Esophagus (tissue), 2 donors: ENCODE measurements at regions not wholly inside any gene's neighbourhood (a gene's known extent, or its start where the extent isn't known, plus 50 kb on each side); places are given as distances from the start of the nearest gene placed in this dataset.

Experiments used
- H3K27ac ChIP-seq, 2 donors: one replicate each; pipeline ENCODE4 v1.5.1; 2013; ENCODE audit warnings: low read depth in 2 of 2, mild to moderate bottlenecking in 2 of 2, inconsistent platforms in 1 of 2, low read length in 1 of 2, moderate library complexity in 1 of 2
- H3K27me3 ChIP-seq, 2 donors: one replicate each; pipeline ENCODE4 v1.6.1; 2013; ENCODE audit warnings: low read length in 2 of 2, control low read depth in 1 of 2, mild to moderate bottlenecking in 1 of 2; ENCODE audit not compliant: insufficient read depth in 2 of 2, control insufficient read depth in 1 of 2
- H3K36me3 ChIP-seq, 2 donors: one replicate each; pipeline ENCODE4 v1.6.1; 2013; ENCODE audit warnings: low read length in 1 of 2; ENCODE audit not compliant: control insufficient read depth in 2 of 2, insufficient read depth in 2 of 2
- H3K4me1 ChIP-seq, 2 donors: one replicate each; pipeline ENCODE4 v1.6.1; 2013; ENCODE audit warnings: low read length in 1 of 2; ENCODE audit not compliant: control insufficient read depth in 2 of 2, insufficient read depth in 2 of 2
- H3K4me3 ChIP-seq, 2 donors: one replicate each; pipeline ENCODE4 v1.5.1; 2013; ENCODE audit warnings: low read length in 2 of 2, mild to moderate bottlenecking in 2 of 2, low read depth in 1 of 2, moderate library complexity in 1 of 2
- H3K9me3 ChIP-seq, 2 donors: one replicate each; pipeline ENCODE4 v1.6.1; 2013; ENCODE audit warnings: mild to moderate bottlenecking in 2 of 2, low read depth in 1 of 2, low read length in 1 of 2, moderate library complexity in 1 of 2; ENCODE audit not compliant: control insufficient read depth in 2 of 2, insufficient read depth in 1 of 2
- WGBS, 2 donors: extraction: QIAGEN DNeasy Blood & Tissue Kit; methylation state at CpG; one replicate each; pipeline ENCODE4 v1.1.7; 2013; 5-methylcytosine and 5-hydroxymethylcytosine counted together
- donor health status: healthy with polysubstance abuse.
- donor health status: Bipolar disorder and iron deficiency.

- H3K4me1 ChIP-seq = no peaks in the 10 kb centered on the region
- no peak overlapping the region for H3K27ac ChIP-seq
- whole genome bisulfite sequencing, 2 donors = 76 to 78% methylated on average over 2 of the region's 2 CpGs
- no peaks in the 10 kb centered on the region for H3K36me3 ChIP-seq
- H3K4me3 ChIP-seq = no peak overlapping the region
- peaks cover 0 to 2% of the 10 kb centered on the region in 2 donors for H3K9me3 ChIP-seq
- H3K27me3 ChIP-seq = no peaks in the 10 kb centered on the region
Measured at GRCh38 chr13:104365430-104365829, 1299.2 kb upstream of the SLC10A2 start.

- no peaks in the 10 kb centered on the region for H3K36me3 ChIP-seq
- H3K4me3 ChIP-seq = no peak overlapping the region
- no peaks in the 10 kb centered on the region for H3K4me1 ChIP-seq
- H3K27ac ChIP-seq = no peak overlapping the region
- WGBS, 2 donors = 71 to 73% methylated on average over 9 of the region's 9 CpGs
- peaks cover 0 to 2% of the 10 kb centered on the region in 2 donors for H3K9me3 ChIP-seq
- no peaks in the 10 kb centered on the region for H3K27me3 ChIP-seq
Measured at GRCh38 chr13:104357672-104358354, 1291.6 kb upstream of the SLC10A2 start.

- no peak overlapping the region for H3K27ac ChIP-seq
- no peaks in the 10 kb centered on the region for H3K27me3 ChIP-seq
- H3K4me1 ChIP-seq = no peaks in the 10 kb centered on the region
- H3K9me3 ChIP-seq = no peaks in the 10 kb centered on the region
- 28 to 42% methylated on average over 5 of the region's 5 CpGs for WGBS, 2 donors
- no peaks in the 10 kb centered on the region for H3K36me3 ChIP-seq
- no peak overlapping the region for H3K4me3 ChIP-seq
Measured at GRCh38 chr13:104357174-104357573, 1291.0 kb upstream of the SLC10A2 start.

DNA sequence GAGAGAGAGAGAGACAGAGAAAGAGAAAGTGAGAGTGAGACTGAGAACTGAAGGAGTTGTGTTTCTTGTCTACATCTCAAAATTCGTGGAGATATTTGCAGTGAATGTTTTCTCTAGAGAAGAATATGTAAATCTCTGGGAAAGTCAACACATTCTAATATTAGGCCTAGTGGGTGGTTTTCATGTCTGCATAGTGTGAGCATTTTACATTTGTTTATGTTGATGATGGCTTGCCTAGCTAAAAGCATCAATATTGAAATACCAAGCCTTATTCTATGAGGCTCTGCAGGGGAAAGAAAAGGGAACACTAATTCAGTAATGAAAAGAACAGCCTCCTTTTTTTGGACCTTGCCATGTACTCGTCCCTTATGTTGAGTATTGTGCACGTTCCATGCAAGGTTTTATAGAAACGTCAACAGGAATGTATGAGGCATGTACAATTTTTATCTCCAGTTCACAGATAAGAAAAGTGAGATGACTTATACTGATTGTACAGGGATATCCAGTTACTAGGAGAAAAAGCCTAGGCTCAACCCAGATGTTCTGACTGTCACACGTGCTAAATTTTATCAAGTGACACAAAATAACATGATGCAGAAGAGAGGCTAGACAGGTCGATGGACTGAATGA is 1288.9 kb upstream of the SLC10A2 start:
- no peak overlapping the region for H3K4me3 ChIP-seq
- H3K4me1 ChIP-seq = no peaks in the 10 kb centered on the region
- no peak overlapping the region for H3K27ac ChIP-seq
- H3K27me3 ChIP-seq = no peaks in the 10 kb centered on the region
- H3K36me3 ChIP-seq = no peaks in the 10 kb centered on the region
- H3K9me3 ChIP-seq = no peaks in the 10 kb centered on the region
- WGBS, 2 donors = 75 to 83% methylated on average over 6 of the region's 6 CpGs

DNA sequence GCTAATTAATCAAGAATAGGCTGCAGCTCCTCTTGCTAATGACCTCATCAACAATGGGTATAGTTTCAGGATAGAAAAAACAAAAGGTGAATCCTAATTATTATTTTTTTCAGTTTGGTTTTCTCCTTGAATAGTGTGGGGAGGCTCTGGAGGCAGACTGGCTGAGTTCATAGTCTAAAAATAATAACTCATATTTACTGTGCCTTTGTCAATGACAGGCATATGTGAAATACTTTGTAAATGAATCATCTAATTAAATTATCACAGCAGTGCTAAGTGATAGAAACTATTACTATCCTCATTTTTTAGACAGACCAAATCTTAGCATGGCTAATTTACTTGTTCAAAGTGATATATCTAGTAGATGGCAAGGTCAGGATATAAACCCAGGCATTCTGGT is 1261.0 kb upstream of the SLC10A2 start:
- H3K9me3 ChIP-seq = no peaks in the 10 kb centered on the region
- H3K4me1 ChIP-seq = no peaks in the 10 kb centered on the region
- H3K27me3 ChIP-seq = no peaks in the 10 kb centered on the region
- no peak overlapping the region for H3K27ac ChIP-seq
- H3K36me3 ChIP-seq = no peaks in the 10 kb centered on the region
- no peak overlapping the region for H3K4me3 ChIP-seq

GRCh38 chr13:104326523-104326922 is 1260.3 kb upstream of the SLC10A2 start:
- no peaks in the 10 kb centered on the region for H3K36me3 ChIP-seq
- H3K27me3 ChIP-seq = no peaks in the 10 kb centered on the region
- no peaks in the 10 kb centered on the region for H3K4me1 ChIP-seq
- no peak overlapping the region for H3K27ac ChIP-seq
- no peak overlapping the region for H3K4me3 ChIP-seq
- WGBS, 2 donors = 91 to 92% methylated on average over 6 of the region's 6 CpGs
- no peaks in the 10 kb centered on the region for H3K9me3 ChIP-seq

DNA sequence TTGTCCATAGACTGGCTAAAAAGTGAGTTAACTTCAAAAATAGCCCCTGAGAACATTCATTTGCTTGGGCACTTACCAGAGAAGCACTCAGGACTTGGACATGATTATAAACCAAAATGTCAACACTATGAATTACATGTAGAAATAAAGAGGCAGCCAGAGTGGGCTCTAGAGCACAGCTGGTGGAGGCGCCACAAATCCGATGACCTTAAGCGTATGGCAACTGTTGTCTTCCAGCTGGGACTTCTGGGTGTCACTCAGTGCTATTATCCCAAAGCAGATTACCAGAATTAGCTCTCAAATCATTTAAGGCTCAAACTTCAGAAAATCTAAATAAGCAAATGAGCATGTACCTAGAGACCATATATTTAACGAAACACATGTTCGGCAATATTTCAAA is 1255.5 kb upstream of the SLC10A2 start:
- Histone ChIP-seq H3K9me3 (no peaks in the 10 kb centered on the region), H3K36me3 (no peaks in the 10 kb centered on the region), H3K27ac (no peak overlapping the region), H3K27me3 (no peaks in the 10 kb centered on the region), H3K4me1 (no peaks in the 10 kb centered on the region), H3K4me3 (no peak overlapping the region)
- 96 to 98% methylated on average over 5 of the region's 5 CpGs for WGBS, 2 donors

GRCh38 chr13:104320446-104320845 is 1254.2 kb upstream of the SLC10A2 start:
- Histone ChIP-seq H3K27me3 (no peaks in the 10 kb centered on the region), H3K4me3 (no peak overlapping the region), H3K4me1 (no peaks in the 10 kb centered on the region), H3K9me3 (no peaks in the 10 kb centered on the region), H3K36me3 (no peaks in the 10 kb centered on the region), H3K27ac (no peak overlapping the region)
- WGBS, 2 donors = 77 to 87% methylated on average over 3 of the region's 3 CpGs

DNA sequence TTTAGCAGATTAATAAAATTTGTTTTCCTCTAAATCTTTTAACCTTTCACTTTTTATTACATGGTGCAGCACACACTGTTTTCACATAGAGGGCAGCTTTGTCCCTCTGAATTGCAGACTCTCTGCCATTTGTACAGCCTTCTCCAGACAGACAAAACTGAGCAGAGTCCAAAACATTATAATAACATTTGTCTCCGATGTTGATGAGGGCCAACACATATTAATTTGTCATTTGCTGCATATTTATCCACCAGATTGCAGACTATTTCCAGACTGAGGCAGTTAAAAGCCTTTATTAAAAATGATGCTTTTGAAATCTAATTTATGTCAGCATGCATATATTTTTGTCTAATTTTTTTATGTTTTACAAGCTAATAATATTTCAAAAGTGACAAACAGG is 1251.9 kb upstream of the SLC10A2 start:
- Histone ChIP-seq H3K27ac (no peak overlapping the region), H3K27me3 (no peaks in the 10 kb centered on the region), H3K9me3 (no peaks in the 10 kb centered on the region), H3K4me1 (no peaks in the 10 kb centered on the region), H3K4me3 (no peak overlapping the region), H3K36me3 (no peaks in the 10 kb centered on the region)
- 9 to 26% methylated on average over 1 of the region's 1 CpG for WGBS, 2 donors

- Histone ChIP-seq H3K27me3 (no peaks in the 10 kb centered on the region), H3K27ac (no peak overlapping the region), H3K36me3 (no peaks in the 10 kb centered on the region), H3K9me3 (no peaks in the 10 kb centered on the region), H3K4me3 (no peak overlapping the region), H3K4me1 (no peaks in the 10 kb centered on the region)
- 58 to 70% methylated on average over 3 of the region's 3 CpGs for WGBS, 2 donors
Measured at GRCh38 chr13:104315606-104316005, 1249.4 kb upstream of the SLC10A2 start.
